ENCODE measurements at regions not wholly inside any gene's neighbourhood (a gene's known extent, or its start where the extent isn't known, plus 50 kb on each side); places are given as distances from the start of the nearest gene placed in this dataset.
A peak's percentile ranks its signal among the peaks of the same experiment; 100 is the strongest.
"Not testable (repeated sequence)": the region's sequence is repeated elsewhere in the genome, so short reads cannot be mapped to it uniquely, and the experiment has no call there.

GRCh38 chr9:63912451-63912850 lies 1372.6 kb downstream of the FOXD4L5 start:
- not testable (repeated sequence) for H3K27ac ChIP-seq, H3K4me3 ChIP-seq

- H3K27ac ChIP-seq, H3K4me3 ChIP-seq: not testable (repeated sequence)
Observed at GRCh38 chr9:63909076-63909475, 1375.9 kb downstream of the FOXD4L5 start.

- not testable (repeated sequence) for H3K4me3 ChIP-seq, H3K27ac ChIP-seq
Observed at GRCh38 chr9:63899637-63900190, 1385.3 kb downstream of the FOXD4L5 start.

GRCh38 chr9:63881386-63881785 lies 1403.6 kb downstream of the FOXD4L5 start:
- not testable (repeated sequence) for H3K4me3 ChIP-seq, H3K27ac ChIP-seq

GRCh38 chr9:63876380-63876779 lies 1408.6 kb downstream of the FOXD4L5 start:
- not testable (repeated sequence) for H3K4me3 ChIP-seq, H3K27ac ChIP-seq

- peak overlapping the region in 3 of 7 experiments; percentile 31 to 44 (median 40) for H3K4me3 ChIP-seq
- H3K27ac ChIP-seq = peak overlapping the region in 3 of 21 experiments; percentile 40 to 50 (median 43)
Observed at GRCh38 chr9:63859475-63860215, 1425.4 kb downstream of the FOXD4L5 start.

- Histone ChIP-seq H3K27ac (peak overlapping the region in 1 of 21 experiments; percentile 50), H3K4me3 (peak overlapping the region in 3 of 7 experiments; percentile 31 to 44 (median 40))
Observed at GRCh38 chr9:63859090-63859474, 1425.9 kb downstream of the FOXD4L5 start.

GRCh38 chr9:63853140-63853751 lies 1431.8 kb downstream of the FOXD4L5 start:
- H3K27ac ChIP-seq, H3K4me3 ChIP-seq: not testable (repeated sequence)

- H3K27ac ChIP-seq, H3K4me3 ChIP-seq: not testable (repeated sequence)
Observed at GRCh38 chr9:63824804-63825203, 1460.2 kb downstream of the FOXD4L5 start.

GRCh38 chr9:63823375-63824201 lies 1461.4 kb downstream of the FOXD4L5 start:
- not testable (repeated sequence) for H3K27ac ChIP-seq, H3K4me3 ChIP-seq

GRCh38 chr9:63822615-63823374 lies 1462.2 kb downstream of the FOXD4L5 start:
- H3K4me3 ChIP-seq, H3K27ac ChIP-seq: not testable (repeated sequence)

GRCh38 chr9:63821293-63821692 lies 1463.7 kb downstream of the FOXD4L5 start:
- not testable (repeated sequence) for H3K4me3 ChIP-seq

GRCh38 chr9:63820882-63821281 lies 1464.1 kb downstream of the FOXD4L5 start:
- not testable (repeated sequence) for H3K27ac ChIP-seq, H3K4me3 ChIP-seq

More at GRCh38 chr9:63821293-63821692, 1463.7 kb downstream of the FOXD4L5 start:
- H3K27ac ChIP-seq = not testable (repeated sequence)

- not testable (repeated sequence) for H3K4me3 ChIP-seq, H3K27ac ChIP-seq
Observed at GRCh38 chr9:63820383-63820782, 1464.6 kb downstream of the FOXD4L5 start.

GRCh38 chr9:63817622-63818518 lies 1467.1 kb downstream of the FOXD4L5 start:
- Histone ChIP-seq H3K4me3 (peak overlapping the region; percentile 19 to 34 (median 27)), H3K27ac (peak overlapping the region in 12 of 21 experiments; percentile 14 to 72 (median 52))

- Histone ChIP-seq H3K4me3 (peak overlapping the region in 5 of 7 experiments; percentile 24 to 34 (median 30)), H3K27ac (peak overlapping the region in 1 of 21 experiments; percentile 25)
Observed at GRCh38 chr9:63816751-63817621, 1468.0 kb downstream of the FOXD4L5 start.

GRCh38 chr9:63814970-63815669 lies 1469.9 kb downstream of the FOXD4L5 start:
- H3K27ac ChIP-seq, H3K4me3 ChIP-seq: not testable (repeated sequence)

Measured in skin epidermis (tissue), 12 donors.